ENCODE measurements at regions not wholly inside any gene's neighbourhood (a gene's known extent, or its start where the extent isn't known, plus 50 kb on each side); places are given as distances from the start of the nearest gene placed in this dataset.

DNA sequence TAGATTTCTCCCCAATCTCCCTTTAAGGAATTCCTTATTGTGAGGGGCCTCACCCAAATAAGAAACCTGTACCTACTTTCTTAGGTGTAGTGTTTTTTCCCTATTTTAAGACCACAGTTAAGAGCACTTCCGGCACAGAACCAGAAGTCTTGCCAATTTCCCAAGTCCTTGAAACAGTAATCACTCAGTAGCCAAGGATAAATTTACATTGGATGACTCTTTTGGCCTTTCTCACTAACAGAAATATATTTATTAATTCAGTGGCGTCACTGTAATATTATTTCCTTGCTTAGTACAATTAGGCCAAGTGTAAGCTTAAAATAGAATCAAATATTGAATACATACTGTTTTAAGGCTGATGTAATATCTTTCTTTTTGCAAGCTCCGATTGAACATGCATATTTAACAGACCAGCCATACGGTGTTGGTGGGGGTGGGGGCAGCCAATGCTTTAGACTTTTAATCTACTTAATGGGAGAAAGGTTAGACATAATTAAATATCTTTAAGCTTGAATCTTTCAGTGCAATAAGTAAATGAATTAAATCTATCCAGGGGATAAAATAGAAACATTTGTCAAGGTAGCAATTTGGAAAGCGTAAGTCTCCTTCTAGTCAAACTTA, 50.8 kb upstream of the ITGA6 start:
- TF ChIP-seq, protein P1, sequence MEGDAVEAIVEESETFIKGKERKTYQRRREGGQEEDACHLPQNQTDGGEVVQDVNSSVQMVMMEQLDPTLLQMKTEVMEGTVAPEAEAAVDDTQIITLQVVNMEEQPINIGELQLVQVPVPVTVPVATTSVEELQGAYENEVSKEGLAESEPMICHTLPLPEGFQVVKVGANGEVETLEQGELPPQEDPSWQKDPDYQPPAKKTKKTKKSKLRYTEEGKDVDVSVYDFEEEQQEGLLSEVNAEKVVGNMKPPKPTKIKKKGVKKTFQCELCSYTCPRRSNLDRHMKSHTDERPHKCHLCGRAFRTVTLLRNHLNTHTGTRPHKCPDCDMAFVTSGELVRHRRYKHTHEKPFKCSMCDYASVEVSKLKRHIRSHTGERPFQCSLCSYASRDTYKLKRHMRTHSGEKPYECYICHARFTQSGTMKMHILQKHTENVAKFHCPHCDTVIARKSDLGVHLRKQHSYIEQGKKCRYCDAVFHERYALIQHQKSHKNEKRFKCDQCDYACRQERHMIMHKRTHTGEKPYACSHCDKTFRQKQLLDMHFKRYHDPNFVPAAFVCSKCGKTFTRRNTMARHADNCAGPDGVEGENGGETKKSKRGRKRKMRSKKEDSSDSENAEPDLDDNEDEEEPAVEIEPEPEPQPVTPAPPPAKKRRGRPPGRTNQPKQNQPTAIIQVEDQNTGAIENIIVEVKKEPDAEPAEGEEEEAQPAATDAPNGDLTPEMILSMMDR (IDR thresholded peaks at IDR 0.05; ENCODE audit: control insufficient read depth, insufficient read depth, low read depth, low read length, missing control alignments), result no peak
- DNase-seq (ENCODE audit: low read depth), result no peak
- no peak overlapping the region for H3K4me3 ChIP-seq (ENCODE audit: control insufficient read depth, low read depth, low read length)

DNA sequence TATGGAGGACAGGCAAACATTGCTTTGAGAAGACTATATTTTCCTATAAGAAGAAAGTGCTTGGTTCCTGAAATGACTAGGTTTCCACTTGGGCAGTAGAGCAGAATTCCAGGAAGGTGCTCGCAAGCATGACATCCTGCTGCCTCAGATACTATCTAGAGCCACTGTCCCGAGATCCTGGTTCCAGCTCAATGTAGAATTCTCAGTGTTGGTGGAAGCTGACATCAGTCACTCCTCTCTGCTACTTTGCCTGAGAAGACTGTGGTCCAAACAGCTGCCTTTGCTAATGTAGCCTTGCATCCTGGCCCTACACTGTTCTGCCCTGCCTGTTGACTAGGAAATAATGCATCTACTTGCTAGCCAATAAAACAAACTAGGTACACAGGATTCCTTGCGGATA, 50.0 kb upstream of the ITGA6 start:
- no peak for DNase-seq (ENCODE audit: low read depth)
- no peak overlapping the region for H3K4me3 ChIP-seq (ENCODE audit: control insufficient read depth, low read depth, low read length)
- TF ChIP-seq, protein P1 (IDR thresholded peaks at IDR 0.05; ENCODE audit: control insufficient read depth, insufficient read depth, low read depth, low read length, missing control alignments), result no peak
